WTC11 (cell line): ENCODE measurements at regions not wholly inside any gene's neighbourhood (a gene's known extent, or its start where the extent isn't known, plus 50 kb on each side); places are given as distances from the start of the nearest gene placed in this dataset.

Experiments
- ATAC-seq: fragments of 200-7000 bp; cut with Tn5 transposase; 2 replicates; pipeline ENCODE4 v1.10.0; 2021; ENCODE audit warnings: mild to moderate bottlenecking, moderate library complexity
- CTCF ChIA-PET: fragments of 300-600 bp; sonication (Branson Sonifier 250); formaldehyde crosslinking; loops from one replicate; lab custom pipeline; 2021; ENCODE audit warnings: antibody characterized with exemption; lab: Charles Lee
- POLR2A ChIA-PET: fragments of 350-600 bp; sonication (Branson Sonifier 250); formaldehyde crosslinking; loops from one replicate; lab custom pipeline; 2021; ENCODE audit warnings: antibody characterized with exemption; lab: Charles Lee
- DNase-seq: peaks from one replicate; pipeline ENCODE4 v3.0.0; 2021; ENCODE audit warnings: low spot score
- H3K27ac Mint-ChIP-seq: 2 replicates; pipeline ENCODE4 v1.8.0; 2021; ENCODE audit warnings: mixed read lengths
- H3K27me3 Mint-ChIP-seq: 2 replicates; pipeline ENCODE4 v1.8.0; 2021; ENCODE audit warnings: low read depth, mild to moderate bottlenecking, moderate library complexity, mixed read lengths
- H3K36me3 Mint-ChIP-seq: 2 replicates; pipeline ENCODE4 v1.8.0; 2021; ENCODE audit warnings: mixed read lengths
- H3K4me1 Mint-ChIP-seq: 2 replicates; pipeline ENCODE4 v1.8.0; 2022; ENCODE audit warnings: mixed read lengths
- H3K4me3 Mint-ChIP-seq: 2 replicates; pipeline ENCODE4 v1.8.0; 2021; ENCODE audit warnings: mild to moderate bottlenecking, moderate library complexity, mixed read lengths
- H3K9me3 Mint-ChIP-seq: 2 replicates; pipeline ENCODE4 v1.8.0; 2021; ENCODE audit warnings: mixed read lengths
- GABPB1 ChIP-seq: sonication (generic); formaldehyde crosslinking; IDR thresholded peaks from 2 replicates; pipeline ENCODE4 v1.8.1; 2023; ENCODE audit warnings: mild to moderate bottlenecking, missing genetic modification reagents
- MXD4 ChIP-seq: fragments of 250-450 bp; sonication (Bioruptor Pico); IDR thresholded peaks from 2 replicates; pipeline ENCODE4 v1.8.0; 2021; ENCODE audit warnings: mild to moderate bottlenecking, moderate library complexity, borderline replicate concordance
- NR1H2 ChIP-seq: sonication (generic); formaldehyde crosslinking; IDR thresholded peaks from 2 replicates; pipeline ENCODE4 v1.9.0; 2021; ENCODE audit warnings: mild to moderate bottlenecking, moderate library complexity, missing genetic modification reagents
- NR3C1 ChIP-seq: sonication (generic); formaldehyde crosslinking; conservative IDR thresholded peaks from 2 replicates; pipeline ENCODE4 v1.8.1; 2023; ENCODE audit warnings: low read depth, mild to moderate bottlenecking, missing genetic modification reagents
- OVOL2 ChIP-seq: fragments of 250-450 bp; sonication (Bioruptor Pico); IDR thresholded peaks from 2 replicates; pipeline ENCODE4 v1.9.0; 2021; ENCODE audit warnings: mild to moderate bottlenecking, borderline replicate concordance
- RORB ChIP-seq: fragments of 250-450 bp; sonication (Bioruptor Pico); IDR thresholded peaks from 2 replicates; pipeline ENCODE4 v1.9.0; 2021; ENCODE audit warnings: mild to moderate bottlenecking
- TEAD1 ChIP-seq: sonication (generic); formaldehyde crosslinking; IDR thresholded peaks from 2 replicates; pipeline ENCODE4 v1.8.0; 2022; ENCODE audit warnings: mild to moderate bottlenecking, missing genetic modification reagents
- TP53 ChIP-seq: sonication (generic); formaldehyde crosslinking; IDR thresholded peaks from 2 replicates; pipeline ENCODE4 v1.8.1; 2023; ENCODE audit warnings: mild to moderate bottlenecking, missing genetic modification reagents
- TF ChIP-seq, protein P1 (sequence below): fragments of 250-450 bp; sonication (Bioruptor Pico); conservative IDR thresholded peaks from 2 replicates; pipeline ENCODE4 v1.9.0; 2021; ENCODE audit warnings: mild to moderate bottlenecking
- TF ChIP-seq, protein P2 (sequence below): sonication (generic); formaldehyde crosslinking; IDR thresholded peaks from 2 replicates; pipeline ENCODE4 v1.8.1; 2023; ENCODE audit warnings: mild to moderate bottlenecking, missing genetic modification reagents
- TF ChIP-seq, protein P3 (sequence below): sonication (generic); formaldehyde crosslinking; IDR thresholded peaks from 2 replicates; pipeline ENCODE4 v1.8.1; 2022; ENCODE audit warnings: mild to moderate bottlenecking, moderate library complexity, missing genetic modification reagents
- TF ChIP-seq, protein P4 (sequence below): fragments of 250-450 bp; sonication (Bioruptor Pico); IDR thresholded peaks from 2 replicates; pipeline ENCODE4 v1.9.0; 2021; ENCODE audit warnings: mild to moderate bottlenecking
- TF ChIP-seq, protein P5 (sequence below): sonication (generic); formaldehyde crosslinking; conservative IDR thresholded peaks from 2 replicates; pipeline ENCODE4 v1.8.1; 2023; ENCODE audit warnings: mild to moderate bottlenecking, low read depth, missing genetic modification reagents, moderate library complexity
- TF ChIP-seq, protein P6 (sequence below): sonication (generic); formaldehyde crosslinking; IDR thresholded peaks from 2 replicates; pipeline ENCODE4 v1.8.1; 2022; ENCODE audit warnings: low read depth, missing genetic modification reagents, borderline replicate concordance
- TF ChIP-seq, protein P7 (sequence below): sonication (generic); formaldehyde crosslinking; IDR thresholded peaks from 2 replicates; pipeline ENCODE4 v1.8.1; 2022; ENCODE audit warnings: low read depth, mild to moderate bottlenecking, moderate library complexity, missing genetic modification reagents, borderline replicate concordance
- TF ChIP-seq, protein P8 (sequence below): sonication (generic); formaldehyde crosslinking; IDR thresholded peaks from 2 replicates; pipeline ENCODE4 v1.8.1; 2023; ENCODE audit warnings: mild to moderate bottlenecking, missing genetic modification reagents
- TF ChIP-seq, protein P9 (sequence below): fragments of 250-450 bp; sonication (Bioruptor Pico); IDR thresholded peaks from 2 replicates; pipeline ENCODE4 v1.9.0; 2021; ENCODE audit warnings: mild to moderate bottlenecking, borderline replicate concordance

DNA sequence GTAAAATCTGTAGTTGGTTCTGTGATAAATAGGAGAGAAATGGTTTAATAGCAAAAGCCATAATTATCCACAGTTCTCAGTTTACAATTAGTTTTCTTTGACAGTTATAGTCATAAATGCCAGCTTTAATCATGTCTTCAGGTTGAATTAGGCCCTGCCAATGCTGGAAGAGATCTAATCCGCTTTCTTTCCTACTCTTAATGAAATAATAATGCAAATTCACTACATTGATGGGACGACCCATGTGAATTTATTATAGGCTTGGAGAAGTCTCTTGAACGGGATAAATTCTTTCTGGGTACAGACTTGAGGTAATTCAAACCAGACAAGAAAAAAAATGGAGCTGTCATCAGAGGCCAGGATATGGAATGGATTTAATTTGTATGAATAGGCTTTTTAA is 950.4 kb downstream of the EFNA5 start:
- Mint-ChIP-seq H3K4me1 (peaks cover 13% of the 10 kb centered on the region), H3K9me3 (peaks cover 18% of the 10 kb centered on the region), H3K27me3 (peaks cover 6% of the 10 kb centered on the region; the same call in 1 of the 2 replicates), H3K27ac (no peak overlapping the region), H3K4me3 (no peak overlapping the region), H3K36me3 (peaks cover 13% of the 10 kb centered on the region)
- DNase-seq, result no peak
- ATAC-seq, result no peak
- ChIA-PET POLR2A (no interaction called here), CTCF (interaction anchor here (1.2 kb wide), 1 partner anchor 21 kb away, joined by 3 read pairs; no protein-coding TSS in a partner anchor)
- TF ChIP-seq, protein P1, sequence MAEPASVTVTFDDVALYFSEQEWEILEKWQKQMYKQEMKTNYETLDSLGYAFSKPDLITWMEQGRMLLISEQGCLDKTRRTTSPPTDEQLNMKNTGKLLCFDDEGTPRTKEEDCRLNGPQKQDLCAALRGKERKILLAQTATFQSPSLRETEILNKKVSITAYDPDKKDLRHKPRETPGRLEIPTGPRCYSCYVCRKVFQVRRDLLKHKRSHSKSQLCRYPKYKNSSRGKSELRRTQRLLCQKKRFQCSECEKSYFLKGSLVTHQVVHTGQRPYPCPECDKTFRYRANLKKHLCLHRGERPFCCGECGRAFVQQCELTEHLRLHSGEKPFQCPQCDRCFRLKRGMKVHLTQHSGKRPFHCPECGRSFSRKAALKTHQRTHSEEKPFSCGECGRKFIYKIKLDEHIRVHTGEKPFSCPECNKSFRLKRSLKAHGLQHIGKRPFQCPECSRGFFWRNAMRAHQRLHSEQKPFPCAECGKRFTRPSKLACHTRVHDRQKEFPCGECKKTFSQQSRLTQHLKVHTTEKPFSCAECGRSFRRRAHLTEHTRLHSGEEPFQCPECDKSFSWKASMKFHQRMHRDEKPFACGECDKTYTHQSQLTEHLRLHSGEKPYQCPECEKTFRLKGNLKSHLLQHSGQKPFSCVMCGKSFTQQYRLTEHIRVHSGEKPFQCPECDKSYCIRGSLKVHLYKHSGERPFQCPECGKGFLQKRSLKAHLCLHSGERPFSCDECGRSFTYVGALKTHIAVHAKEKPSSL (CRISPR knock-in tag), result no peak
- TF ChIP-seq MXD4 (CRISPR knock-in tag), result no peak
- TF ChIP-seq, protein P2, sequence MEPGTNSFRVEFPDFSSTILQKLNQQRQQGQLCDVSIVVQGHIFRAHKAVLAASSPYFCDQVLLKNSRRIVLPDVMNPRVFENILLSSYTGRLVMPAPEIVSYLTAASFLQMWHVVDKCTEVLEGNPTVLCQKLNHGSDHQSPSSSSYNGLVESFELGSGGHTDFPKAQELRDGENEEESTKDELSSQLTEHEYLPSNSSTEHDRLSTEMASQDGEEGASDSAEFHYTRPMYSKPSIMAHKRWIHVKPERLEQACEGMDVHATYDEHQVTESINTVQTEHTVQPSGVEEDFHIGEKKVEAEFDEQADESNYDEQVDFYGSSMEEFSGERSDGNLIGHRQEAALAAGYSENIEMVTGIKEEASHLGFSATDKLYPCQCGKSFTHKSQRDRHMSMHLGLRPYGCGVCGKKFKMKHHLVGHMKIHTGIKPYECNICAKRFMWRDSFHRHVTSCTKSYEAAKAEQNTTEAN, result no peak
- no peak for TF ChIP-seq TEAD1 (CRISPR knock-in tag)
- TF ChIP-seq, protein P3, sequence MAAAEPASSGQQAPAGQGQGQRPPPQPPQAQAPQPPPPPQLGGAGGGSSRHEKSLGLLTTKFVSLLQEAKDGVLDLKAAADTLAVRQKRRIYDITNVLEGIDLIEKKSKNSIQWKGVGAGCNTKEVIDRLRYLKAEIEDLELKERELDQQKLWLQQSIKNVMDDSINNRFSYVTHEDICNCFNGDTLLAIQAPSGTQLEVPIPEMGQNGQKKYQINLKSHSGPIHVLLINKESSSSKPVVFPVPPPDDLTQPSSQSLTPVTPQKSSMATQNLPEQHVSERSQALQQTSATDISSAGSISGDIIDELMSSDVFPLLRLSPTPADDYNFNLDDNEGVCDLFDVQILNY, result no peak
- TF ChIP-seq, protein P4, sequence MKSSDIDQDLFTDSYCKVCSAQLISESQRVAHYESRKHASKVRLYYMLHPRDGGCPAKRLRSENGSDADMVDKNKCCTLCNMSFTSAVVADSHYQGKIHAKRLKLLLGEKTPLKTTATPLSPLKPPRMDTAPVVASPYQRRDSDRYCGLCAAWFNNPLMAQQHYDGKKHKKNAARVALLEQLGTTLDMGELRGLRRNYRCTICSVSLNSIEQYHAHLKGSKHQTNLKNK (CRISPR knock-in tag), result no peak
- no peak for TF ChIP-seq OVOL2 (CRISPR knock-in tag)
- TF ChIP-seq, protein P5, sequence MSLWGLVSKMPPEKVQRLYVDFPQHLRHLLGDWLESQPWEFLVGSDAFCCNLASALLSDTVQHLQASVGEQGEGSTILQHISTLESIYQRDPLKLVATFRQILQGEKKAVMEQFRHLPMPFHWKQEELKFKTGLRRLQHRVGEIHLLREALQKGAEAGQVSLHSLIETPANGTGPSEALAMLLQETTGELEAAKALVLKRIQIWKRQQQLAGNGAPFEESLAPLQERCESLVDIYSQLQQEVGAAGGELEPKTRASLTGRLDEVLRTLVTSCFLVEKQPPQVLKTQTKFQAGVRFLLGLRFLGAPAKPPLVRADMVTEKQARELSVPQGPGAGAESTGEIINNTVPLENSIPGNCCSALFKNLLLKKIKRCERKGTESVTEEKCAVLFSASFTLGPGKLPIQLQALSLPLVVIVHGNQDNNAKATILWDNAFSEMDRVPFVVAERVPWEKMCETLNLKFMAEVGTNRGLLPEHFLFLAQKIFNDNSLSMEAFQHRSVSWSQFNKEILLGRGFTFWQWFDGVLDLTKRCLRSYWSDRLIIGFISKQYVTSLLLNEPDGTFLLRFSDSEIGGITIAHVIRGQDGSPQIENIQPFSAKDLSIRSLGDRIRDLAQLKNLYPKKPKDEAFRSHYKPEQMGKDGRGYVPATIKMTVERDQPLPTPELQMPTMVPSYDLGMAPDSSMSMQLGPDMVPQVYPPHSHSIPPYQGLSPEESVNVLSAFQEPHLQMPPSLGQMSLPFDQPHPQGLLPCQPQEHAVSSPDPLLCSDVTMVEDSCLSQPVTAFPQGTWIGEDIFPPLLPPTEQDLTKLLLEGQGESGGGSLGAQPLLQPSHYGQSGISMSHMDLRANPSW (CRISPR knock-in tag), result no peak
- TF ChIP-seq, protein P6, sequence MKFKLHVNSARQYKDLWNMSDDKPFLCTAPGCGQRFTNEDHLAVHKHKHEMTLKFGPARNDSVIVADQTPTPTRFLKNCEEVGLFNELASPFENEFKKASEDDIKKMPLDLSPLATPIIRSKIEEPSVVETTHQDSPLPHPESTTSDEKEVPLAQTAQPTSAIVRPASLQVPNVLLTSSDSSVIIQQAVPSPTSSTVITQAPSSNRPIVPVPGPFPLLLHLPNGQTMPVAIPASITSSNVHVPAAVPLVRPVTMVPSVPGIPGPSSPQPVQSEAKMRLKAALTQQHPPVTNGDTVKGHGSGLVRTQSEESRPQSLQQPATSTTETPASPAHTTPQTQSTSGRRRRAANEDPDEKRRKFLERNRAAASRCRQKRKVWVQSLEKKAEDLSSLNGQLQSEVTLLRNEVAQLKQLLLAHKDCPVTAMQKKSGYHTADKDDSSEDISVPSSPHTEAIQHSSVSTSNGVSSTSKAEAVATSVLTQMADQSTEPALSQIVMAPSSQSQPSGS (CRISPR knock-in tag), result no peak
- TF ChIP-seq TP53 (CRISPR knock-in tag), result no peak
- TF ChIP-seq RORB (CRISPR knock-in tag), result no peak

DNA sequence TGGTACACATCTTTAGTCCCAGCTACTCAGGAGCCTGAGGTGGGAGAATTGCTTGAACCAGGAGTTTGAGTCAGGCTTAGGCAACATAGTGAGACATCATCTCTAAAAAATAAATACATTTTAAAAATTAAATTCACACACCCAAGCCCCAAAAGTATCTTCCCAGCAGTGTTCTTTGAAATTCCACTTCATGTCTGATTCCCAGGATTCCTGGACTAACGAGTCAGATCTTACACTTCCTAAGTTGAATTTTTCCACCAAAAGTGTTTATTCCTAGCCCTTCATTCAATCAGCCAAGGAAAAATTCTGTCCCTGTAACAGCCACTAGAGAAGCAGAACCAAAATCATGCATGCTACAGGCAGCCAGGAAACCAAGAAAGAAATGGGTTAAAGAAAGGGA is 970.9 kb downstream of the EFNA5 start:
- H3K9me3 Mint-ChIP-seq, result no peaks in the 10 kb centered on the region
- H3K4me3 Mint-ChIP-seq, result no peak overlapping the region
- no peak for ATAC-seq
- H3K36me3 Mint-ChIP-seq, result no peaks in the 10 kb centered on the region
- CTCF ChIA-PET, result interaction anchor here (0.7 to 1.8 kb wide), 7 partner anchors 21 to 548 kb away, joined by 3 to 9 read pairs (median 5); no protein-coding TSS in a partner anchor
- no peaks in the 10 kb centered on the region for H3K27me3 Mint-ChIP-seq
- POLR2A ChIA-PET, result no interaction called here
- no peak overlapping the region for H3K27ac Mint-ChIP-seq
- DNase-seq, result no peak
- peaks cover 12% of the 10 kb centered on the region for H3K4me1 Mint-ChIP-seq
- TF ChIP-seq, protein P7, sequence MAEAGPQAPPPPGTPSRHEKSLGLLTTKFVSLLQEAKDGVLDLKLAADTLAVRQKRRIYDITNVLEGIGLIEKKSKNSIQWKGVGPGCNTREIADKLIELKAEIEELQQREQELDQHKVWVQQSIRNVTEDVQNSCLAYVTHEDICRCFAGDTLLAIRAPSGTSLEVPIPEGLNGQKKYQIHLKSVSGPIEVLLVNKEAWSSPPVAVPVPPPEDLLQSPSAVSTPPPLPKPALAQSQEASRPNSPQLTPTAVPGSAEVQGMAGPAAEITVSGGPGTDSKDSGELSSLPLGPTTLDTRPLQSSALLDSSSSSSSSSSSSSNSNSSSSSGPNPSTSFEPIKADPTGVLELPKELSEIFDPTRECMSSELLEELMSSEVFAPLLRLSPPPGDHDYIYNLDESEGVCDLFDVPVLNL (CRISPR knock-in tag), result no peak
- TF ChIP-seq NR1H2 (CRISPR knock-in tag), result no peak
- TF ChIP-seq, protein P8, sequence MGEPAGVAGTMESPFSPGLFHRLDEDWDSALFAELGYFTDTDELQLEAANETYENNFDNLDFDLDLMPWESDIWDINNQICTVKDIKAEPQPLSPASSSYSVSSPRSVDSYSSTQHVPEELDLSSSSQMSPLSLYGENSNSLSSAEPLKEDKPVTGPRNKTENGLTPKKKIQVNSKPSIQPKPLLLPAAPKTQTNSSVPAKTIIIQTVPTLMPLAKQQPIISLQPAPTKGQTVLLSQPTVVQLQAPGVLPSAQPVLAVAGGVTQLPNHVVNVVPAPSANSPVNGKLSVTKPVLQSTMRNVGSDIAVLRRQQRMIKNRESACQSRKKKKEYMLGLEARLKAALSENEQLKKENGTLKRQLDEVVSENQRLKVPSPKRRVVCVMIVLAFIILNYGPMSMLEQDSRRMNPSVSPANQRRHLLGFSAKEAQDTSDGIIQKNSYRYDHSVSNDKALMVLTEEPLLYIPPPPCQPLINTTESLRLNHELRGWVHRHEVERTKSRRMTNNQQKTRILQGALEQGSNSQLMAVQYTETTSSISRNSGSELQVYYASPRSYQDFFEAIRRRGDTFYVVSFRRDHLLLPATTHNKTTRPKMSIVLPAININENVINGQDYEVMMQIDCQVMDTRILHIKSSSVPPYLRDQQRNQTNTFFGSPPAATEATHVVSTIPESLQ (CRISPR knock-in tag), result no peak
- TF ChIP-seq GABPB1 (CRISPR knock-in tag), result no peak
- TF ChIP-seq, protein P9, sequence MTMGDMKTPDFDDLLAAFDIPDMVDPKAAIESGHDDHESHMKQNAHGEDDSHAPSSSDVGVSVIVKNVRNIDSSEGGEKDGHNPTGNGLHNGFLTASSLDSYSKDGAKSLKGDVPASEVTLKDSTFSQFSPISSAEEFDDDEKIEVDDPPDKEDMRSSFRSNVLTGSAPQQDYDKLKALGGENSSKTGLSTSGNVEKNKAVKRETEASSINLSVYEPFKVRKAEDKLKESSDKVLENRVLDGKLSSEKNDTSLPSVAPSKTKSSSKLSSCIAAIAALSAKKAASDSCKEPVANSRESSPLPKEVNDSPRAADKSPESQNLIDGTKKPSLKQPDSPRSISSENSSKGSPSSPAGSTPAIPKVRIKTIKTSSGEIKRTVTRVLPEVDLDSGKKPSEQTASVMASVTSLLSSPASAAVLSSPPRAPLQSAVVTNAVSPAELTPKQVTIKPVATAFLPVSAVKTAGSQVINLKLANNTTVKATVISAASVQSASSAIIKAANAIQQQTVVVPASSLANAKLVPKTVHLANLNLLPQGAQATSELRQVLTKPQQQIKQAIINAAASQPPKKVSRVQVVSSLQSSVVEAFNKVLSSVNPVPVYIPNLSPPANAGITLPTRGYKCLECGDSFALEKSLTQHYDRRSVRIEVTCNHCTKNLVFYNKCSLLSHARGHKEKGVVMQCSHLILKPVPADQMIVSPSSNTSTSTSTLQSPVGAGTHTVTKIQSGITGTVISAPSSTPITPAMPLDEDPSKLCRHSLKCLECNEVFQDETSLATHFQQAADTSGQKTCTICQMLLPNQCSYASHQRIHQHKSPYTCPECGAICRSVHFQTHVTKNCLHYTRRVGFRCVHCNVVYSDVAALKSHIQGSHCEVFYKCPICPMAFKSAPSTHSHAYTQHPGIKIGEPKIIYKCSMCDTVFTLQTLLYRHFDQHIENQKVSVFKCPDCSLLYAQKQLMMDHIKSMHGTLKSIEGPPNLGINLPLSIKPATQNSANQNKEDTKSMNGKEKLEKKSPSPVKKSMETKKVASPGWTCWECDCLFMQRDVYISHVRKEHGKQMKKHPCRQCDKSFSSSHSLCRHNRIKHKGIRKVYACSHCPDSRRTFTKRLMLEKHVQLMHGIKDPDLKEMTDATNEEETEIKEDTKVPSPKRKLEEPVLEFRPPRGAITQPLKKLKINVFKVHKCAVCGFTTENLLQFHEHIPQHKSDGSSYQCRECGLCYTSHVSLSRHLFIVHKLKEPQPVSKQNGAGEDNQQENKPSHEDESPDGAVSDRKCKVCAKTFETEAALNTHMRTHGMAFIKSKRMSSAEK (CRISPR knock-in tag), result no peak
- TF ChIP-seq NR3C1, result no peak
